ENCODE measurements at regions not wholly inside any gene's neighbourhood (a gene's known extent, or its start where the extent isn't known, plus 50 kb on each side); places are given as distances from the start of the nearest gene placed in this dataset.

DNA sequence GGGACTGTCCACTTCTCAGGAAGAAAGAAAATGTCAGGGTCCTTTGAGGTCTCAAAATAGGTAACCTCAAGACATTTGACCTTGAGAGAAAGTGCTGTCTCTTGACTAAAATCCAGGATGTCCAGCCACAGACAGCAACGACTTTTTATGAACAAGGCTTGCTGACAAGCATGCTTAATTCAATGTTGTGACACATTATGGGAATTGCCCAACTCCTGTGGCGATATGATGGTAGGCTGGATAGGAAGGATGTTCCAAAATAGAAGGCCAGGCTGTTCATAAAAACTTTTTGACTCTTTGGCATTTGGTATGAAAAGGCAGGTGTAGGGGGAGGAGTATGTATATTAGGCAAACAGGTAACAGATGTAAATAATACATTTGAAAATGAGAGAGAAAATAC is 50.8 kb upstream of the EDNRA start:
- TF ChIP-seq, protein P1, sequence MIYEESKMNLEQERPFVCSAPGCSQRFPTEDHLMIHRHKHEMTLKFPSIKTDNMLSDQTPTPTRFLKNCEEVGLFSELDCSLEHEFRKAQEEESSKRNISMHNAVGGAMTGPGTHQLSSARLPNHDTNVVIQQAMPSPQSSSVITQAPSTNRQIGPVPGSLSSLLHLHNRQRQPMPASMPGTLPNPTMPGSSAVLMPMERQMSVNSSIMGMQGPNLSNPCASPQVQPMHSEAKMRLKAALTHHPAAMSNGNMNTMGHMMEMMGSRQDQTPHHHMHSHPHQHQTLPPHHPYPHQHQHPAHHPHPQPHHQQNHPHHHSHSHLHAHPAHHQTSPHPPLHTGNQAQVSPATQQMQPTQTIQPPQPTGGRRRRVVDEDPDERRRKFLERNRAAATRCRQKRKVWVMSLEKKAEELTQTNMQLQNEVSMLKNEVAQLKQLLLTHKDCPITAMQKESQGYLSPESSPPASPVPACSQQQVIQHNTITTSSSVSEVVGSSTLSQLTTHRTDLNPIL (CRISPR knock-in tag; IDR thresholded peaks at IDR 0.05; ENCODE audit: low read depth), result no peak
- TF ChIP-seq ZNF8 (CRISPR knock-in tag; IDR thresholded peaks at IDR 0.05) (no peak), SNAI2 (CRISPR knock-in tag; IDR thresholded peaks at IDR 0.05) (no peak), ISL1 (CRISPR knock-in tag; IDR thresholded peaks at IDR 0.05) (no peak), BACH2 (CRISPR knock-in tag; IDR thresholded peaks at IDR 0.05; ENCODE audit: borderline replicate concordance) (no peak), ZNF70 (CRISPR knock-in tag; IDR thresholded peaks at IDR 0.05) (no peak), OSR1 (CRISPR knock-in tag; IDR thresholded peaks at IDR 0.05) (no peak), TOX (CRISPR knock-in tag; IDR thresholded peaks at IDR 0.05; ENCODE audit: borderline replicate concordance) (no peak)
- TF ChIP-seq, protein P2, sequence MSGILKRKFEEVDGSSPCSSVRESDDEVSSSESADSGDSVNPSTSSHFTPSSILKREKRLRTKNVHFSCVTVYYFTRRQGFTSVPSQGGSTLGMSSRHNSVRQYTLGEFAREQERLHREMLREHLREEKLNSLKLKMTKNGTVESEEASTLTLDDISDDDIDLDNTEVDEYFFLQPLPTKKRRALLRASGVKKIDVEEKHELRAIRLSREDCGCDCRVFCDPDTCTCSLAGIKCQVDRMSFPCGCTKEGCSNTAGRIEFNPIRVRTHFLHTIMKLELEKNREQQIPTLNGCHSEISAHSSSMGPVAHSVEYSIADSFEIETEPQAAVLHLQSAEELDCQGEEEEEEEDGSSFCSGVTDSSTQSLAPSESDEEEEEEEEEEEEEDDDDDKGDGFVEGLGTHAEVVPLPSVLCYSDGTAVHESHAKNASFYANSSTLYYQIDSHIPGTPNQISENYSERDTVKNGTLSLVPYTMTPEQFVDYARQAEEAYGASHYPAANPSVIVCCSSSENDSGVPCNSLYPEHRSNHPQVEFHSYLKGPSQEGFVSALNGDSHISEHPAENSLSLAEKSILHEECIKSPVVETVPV (CRISPR knock-in tag; IDR thresholded peaks at IDR 0.05), result no peak
- ATAC-seq, result no peak
